NCI-H510A treated with DMSO at 0.1 percent for 48 hours (cell line): ENCODE measurements at regions not wholly inside any gene's neighbourhood (a gene's known extent, or its start where the extent isn't known, plus 50 kb on each side); places are given as distances from the start of the nearest gene placed in this dataset.

ENCODE experiments used
- DNase-seq: peaks from one replicate; lab custom pipeline; 2025; lab: John Stamatoyannopoulos, UW

GRCh38 chr4:23660865-23661264 lies 229.0 kb downstream of the PPARGC1A start:
- no peak for DNase-seq

DNA sequence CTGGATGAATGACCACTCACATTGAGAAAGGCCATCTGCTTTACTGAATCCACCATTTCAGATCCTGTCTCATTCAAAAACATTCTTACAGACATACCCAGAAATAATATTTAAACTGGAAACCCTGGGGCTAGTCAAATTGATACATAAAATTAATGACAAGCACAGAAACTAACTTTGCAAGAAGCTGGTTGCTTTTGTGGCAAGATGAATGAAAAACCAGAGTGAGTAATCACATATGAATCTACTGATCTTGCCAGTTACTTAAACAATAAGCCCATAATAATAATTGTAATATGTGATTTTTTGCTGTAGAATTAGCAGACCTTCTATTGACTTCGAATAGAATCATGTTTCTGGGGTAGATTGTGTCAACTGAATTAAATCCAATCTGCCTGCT lies 235.1 kb downstream of the PPARGC1A start:
- DNase-seq: no peak

DNA sequence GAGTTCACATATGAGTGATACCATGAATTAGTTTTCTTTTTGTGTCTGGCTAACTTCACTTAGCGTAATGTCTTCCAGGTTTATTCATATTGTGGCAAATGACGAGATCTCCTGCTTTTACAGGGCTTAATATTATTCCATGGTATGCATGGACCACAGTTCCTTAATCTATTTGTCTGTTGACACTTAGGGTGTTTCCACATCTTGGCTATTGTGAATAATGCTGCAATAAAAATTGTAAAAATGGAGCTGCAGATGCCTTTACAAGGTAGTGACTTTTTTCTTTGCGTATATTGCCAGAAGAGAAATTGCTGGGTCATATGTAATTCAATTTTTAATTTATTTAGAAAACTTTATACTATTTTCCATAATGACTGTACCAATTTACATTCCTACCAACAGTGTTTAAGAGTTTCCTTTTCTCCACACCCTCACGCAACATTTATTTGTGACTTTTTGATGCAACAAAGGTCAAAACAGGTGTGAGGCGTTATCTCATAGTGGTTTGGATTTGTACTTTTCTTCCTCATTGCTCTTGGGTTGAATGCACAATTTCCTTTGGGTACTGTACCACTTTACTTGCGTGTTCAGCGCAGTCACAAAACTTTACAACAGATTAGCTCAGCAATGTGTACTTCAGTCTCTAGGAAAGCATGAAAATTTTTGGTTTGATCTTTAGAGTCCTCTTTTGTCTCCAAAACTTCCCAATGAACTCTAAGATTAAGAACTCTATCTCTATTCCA lies 240.8 kb downstream of the PPARGC1A start:
- no peak for DNase-seq

DNA sequence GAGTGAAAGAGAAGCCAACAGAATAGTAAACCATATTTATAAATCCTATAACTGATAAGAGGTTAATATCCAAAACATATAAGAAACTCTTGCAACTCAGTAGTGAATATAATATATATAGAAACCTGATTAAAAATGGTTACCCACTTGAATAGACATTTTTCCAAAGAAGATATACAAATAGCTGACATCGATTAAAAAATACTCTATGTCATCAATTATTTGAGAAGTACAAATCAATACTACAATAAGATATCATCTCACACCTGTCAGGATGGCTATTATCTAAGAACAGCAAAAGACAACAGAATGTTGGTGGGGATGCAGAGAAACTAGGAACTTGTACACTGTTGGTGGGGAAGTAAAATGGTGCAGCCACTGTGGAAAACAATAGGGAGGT lies 254.4 kb downstream of the PPARGC1A start:
- DNase-seq: no peak

- peak; percentile 37 for DNase-seq
These were observed 258.4 kb downstream of the PPARGC1A start for GRCh38 chr4:23631255-23631950.

GRCh38 chr4:23630110-23630509 lies 259.7 kb downstream of the PPARGC1A start:
- DNase-seq: no peak

- DNase-seq: no peak
These were observed 260.4 kb downstream of the PPARGC1A start for GRCh38 chr4:23629421-23629820.

DNA sequence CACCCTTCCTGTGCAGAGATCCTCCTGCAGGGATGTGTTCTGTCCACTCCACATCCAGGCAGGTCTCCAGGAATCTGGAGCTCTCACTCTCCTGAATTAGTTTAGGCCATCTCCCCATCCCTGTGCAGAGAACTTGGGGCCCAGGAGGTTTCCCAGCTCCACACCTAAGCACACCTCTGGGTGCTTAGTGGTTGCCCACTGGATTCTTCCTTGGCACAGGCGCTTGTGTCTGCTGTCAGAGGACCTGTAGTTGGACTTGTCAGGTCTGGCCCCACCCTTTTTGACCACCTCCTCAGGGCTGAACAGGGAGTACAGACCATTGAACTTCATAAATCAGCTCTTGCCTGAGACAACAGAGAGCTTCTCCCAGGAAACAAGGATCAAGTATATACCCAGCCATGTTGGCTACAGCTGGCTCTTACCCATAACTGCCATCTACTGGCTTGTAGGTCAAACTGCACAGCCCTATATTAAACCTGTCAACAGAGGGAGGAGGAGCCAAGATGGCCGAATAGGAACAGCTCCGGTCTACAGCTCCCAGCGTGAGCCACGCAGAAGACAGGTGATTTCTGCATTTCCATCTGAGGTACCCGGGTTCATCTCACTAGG lies 275.5 kb downstream of the PPARGC1A start:
- no peak for DNase-seq

GRCh38 chr4:23613782-23614181 lies 276.1 kb downstream of the PPARGC1A start:
- no peak for DNase-seq

DNA sequence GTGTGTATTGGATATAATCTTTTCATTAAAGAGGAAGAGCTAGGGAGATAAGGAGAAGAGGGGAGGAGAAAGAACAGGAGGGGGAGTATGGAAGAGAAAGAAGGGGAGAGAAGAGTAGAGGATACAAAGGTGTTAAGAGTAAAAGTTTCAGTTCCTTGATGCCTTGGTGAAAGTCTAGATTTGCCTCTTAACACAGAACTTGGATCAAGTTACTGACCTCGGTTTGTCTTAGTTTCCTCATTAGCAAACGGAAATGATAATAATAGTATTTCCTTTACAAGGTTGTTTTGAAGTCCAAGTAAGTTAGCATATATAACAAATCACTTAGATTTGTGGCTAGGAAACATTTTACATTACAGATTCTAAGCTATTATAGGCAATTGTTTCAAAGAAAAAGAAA lies 287.1 kb downstream of the PPARGC1A start:
- DNase-seq: no peak

DNA sequence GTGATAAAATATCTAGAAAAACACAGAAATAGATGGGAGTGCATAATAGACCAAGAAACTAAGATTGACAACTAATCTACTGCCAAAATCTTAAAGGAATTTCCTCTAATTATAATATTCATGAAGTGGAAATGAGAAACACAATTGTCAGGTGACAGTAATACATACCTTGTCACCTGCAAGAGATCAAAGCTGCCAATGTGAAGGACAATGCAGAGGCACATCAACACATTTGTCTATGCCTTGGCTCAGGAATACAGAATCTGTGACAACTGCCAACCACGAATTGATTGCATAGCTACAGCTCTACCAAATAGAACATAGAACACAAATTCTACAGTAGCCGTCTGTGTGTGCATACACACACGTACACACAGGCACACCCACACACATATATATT lies 295.7 kb downstream of the PPARGC1A start:
- DNase-seq: no peak

- DNase-seq: no peak
These were observed 299.4 kb downstream of the PPARGC1A start for GRCh38 chr4:23590431-23590830.

GRCh38 chr4:23584024-23584423 lies 305.8 kb downstream of the PPARGC1A start:
- DNase-seq: no peak

GRCh38 chr4:23582671-23583070 lies 307.2 kb downstream of the PPARGC1A start:
- no peak for DNase-seq

DNA sequence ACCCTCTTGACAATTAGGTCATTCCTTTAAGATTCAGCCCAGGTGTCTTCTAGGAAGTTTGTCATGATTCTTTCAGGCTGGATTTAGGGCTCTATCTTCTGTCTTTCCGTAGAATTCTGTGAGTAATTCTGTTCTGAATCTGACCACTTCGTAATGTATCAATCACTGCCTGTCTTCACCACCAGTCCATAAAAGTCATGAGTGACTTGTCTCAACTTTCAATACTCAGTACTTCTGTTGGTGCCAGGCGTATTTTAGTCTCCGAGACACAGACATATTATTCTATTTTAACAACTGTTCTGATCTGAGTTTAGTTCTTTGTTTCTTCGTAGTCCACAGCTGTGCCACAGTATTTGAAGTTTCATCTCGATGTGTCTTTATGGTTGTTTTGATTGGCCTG lies 310.7 kb downstream of the PPARGC1A start:
- no peak for DNase-seq

- DNase-seq: no peak
These were observed 312.4 kb downstream of the PPARGC1A start for GRCh38 chr4:23577398-23577797.

DNA sequence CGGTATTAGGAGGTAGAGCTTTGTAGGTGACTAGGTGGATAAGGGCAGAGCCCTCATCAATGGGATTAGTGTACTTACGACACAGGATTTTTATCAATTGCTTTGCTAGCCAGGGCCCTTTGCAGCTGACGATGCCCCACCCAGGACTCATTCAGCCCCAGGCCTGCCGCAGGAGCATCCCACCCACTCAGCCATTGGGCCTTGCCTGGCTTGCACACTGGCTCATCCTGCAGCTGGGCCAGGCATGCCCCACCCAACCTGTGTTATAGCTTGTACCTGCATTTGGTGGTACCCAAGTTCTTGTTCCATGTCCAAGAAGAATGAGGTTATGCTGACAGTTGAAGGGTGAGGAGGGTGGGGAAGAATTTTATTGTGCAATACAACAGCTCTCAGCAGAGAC lies 317.5 kb downstream of the PPARGC1A start:
- no peak for DNase-seq

DNA sequence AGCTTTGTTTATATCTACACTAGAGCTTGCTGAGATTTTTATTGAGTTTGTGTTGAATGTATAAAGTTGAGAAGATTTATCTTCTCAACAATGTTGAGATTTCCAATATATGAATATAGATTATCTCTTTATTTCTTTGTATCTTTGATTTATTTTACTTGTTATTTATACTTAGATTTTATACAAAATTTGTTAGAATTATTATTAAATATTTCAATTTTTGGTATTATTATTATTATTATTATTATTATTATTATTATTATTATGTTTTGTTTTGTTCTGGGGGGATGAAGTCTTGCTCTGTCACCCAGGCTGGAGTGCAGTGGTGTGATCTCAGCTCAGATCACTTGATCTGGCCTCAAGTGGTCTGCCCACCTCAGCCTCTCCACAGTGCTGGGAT lies 322.5 kb downstream of the PPARGC1A start:
- DNase-seq: no peak

GRCh38 chr4:23560748-23561147 lies 329.1 kb downstream of the PPARGC1A start:
- DNase-seq: no peak

DNA sequence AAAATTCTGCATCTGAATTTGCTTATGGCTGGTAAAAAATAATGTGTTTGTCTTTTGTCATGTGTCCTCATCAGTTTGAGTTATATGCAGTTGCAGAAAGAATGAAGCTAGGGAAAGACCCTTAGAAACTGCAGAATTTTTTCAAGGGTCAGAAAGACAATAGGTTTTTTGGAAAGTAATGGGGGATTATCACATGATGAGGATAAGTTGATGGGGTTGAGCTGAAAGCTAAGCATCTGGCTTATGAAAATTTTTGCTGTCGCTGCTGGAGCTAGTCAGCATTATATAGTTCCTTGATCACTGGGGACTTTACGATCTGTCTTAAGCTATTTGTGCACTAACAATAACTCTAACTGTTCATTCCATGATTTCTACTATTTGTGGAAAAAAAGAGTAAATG lies 331.7 kb downstream of the PPARGC1A start:
- DNase-seq: no peak

DNA sequence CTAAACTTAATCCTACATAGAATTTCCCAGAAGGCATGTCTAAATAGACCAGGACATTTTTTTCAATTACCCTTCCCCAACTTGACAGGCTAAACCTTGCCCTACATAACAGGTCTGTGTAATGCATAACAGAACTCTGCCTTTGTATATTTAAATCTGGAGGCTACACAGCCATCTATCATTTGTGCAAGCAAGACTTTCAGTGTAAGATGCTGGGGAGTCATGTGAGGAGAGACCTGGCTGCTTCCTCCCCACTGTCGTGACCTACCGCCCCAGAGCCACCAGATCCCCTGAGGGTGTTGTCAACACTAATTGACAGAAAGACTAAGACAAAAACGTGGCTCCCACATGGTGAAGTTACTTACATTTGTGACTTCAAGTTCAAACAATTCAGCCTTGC lies 342.2 kb downstream of the PPARGC1A start:
- no peak for DNase-seq

- no peak for DNase-seq
These were observed 342.8 kb downstream of the PPARGC1A start for GRCh38 chr4:23547096-23547495.

DNA sequence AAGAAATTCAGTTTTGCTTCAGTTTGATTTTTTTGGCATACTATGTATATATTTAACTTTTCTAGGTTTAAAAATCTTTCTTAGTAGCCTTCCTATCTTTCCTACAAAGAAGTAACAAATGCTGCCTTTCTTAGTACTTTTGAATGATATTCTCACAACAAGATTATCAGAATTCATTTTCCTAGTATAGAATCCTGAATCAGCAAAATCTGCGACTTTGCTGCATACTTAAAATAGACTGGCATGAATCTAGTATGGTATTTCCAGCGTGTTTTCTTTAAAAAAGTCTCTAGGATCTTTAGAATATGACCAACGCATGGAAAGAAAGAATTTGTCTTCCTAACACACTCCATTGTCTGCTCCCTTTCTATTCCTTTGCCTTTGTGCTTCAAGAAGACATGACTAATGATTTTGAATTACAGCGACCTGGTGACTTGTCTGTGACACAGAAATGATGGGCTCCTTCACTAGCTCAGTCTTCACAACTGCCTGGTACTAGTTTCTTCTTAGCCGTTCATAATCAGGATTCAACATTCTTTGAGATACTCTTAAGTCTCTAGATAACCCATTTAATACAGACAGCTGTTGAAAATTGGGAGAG lies 349.8 kb downstream of the PPARGC1A start:
- no peak for DNase-seq
